SHP77 treated with DMSO at 0.1 percent for 48 hours (cell line): ENCODE measurements at regions not wholly inside any gene's neighbourhood (a gene's known extent, or its start where the extent isn't known, plus 50 kb on each side); places are given as distances from the start of the nearest gene placed in this dataset.

Source experiments
- DNase-seq: peaks from one replicate; lab custom pipeline; 2025; lab: John Stamatoyannopoulos, UW

GRCh38 chr2:22991844-22992243, 393.1 kb upstream of the KLHL29 start:
- DNase-seq, result no peak

- no peak for DNase-seq
These were observed 392.5 kb upstream of the KLHL29 start for GRCh38 chr2:22992441-22992840.

GRCh38 chr2:22993250-22993649, 391.7 kb upstream of the KLHL29 start:
- DNase-seq, result no peak

GRCh38 chr2:22995576-22995975, 389.4 kb upstream of the KLHL29 start:
- DNase-seq, result no peak

- DNase-seq, result no peak
These were observed 388.1 kb upstream of the KLHL29 start for GRCh38 chr2:22996911-22997310.

GRCh38 chr2:22998359-22998758, 386.6 kb upstream of the KLHL29 start:
- no peak for DNase-seq

GRCh38 chr2:22999951-23000350, 385.0 kb upstream of the KLHL29 start:
- no peak for DNase-seq

GRCh38 chr2:23002234-23002633, 382.7 kb upstream of the KLHL29 start:
- no peak for DNase-seq

GRCh38 chr2:23005469-23005868, 379.5 kb upstream of the KLHL29 start:
- no peak for DNase-seq

GRCh38 chr2:23007631-23008235, 377.2 kb upstream of the KLHL29 start:
- no peak for DNase-seq

GRCh38 chr2:23008440-23008839, 376.5 kb upstream of the KLHL29 start:
- no peak for DNase-seq

GRCh38 chr2:23008951-23009350, 376.0 kb upstream of the KLHL29 start:
- DNase-seq, result no peak

- DNase-seq, result no peak
These were observed 375.3 kb upstream of the KLHL29 start for GRCh38 chr2:23009545-23010149.

GRCh38 chr2:23012499-23012898, 372.5 kb upstream of the KLHL29 start:
- DNase-seq, result no peak

- DNase-seq, result no peak
These were observed 369.3 kb upstream of the KLHL29 start for GRCh38 chr2:23015651-23016200.

GRCh38 chr2:23019476-23019875, 365.5 kb upstream of the KLHL29 start:
- no peak for DNase-seq

- DNase-seq, result no peak
These were observed 364.3 kb upstream of the KLHL29 start for GRCh38 chr2:23020659-23021058.

GRCh38 chr2:23021311-23022120, 363.5 kb upstream of the KLHL29 start:
- no peak for DNase-seq

- no peak for DNase-seq
These were observed 361.3 kb upstream of the KLHL29 start for GRCh38 chr2:23023722-23024121.

GRCh38 chr2:23026671-23027070, 358.3 kb upstream of the KLHL29 start:
- DNase-seq, result no peak

- no peak for DNase-seq
These were observed 357.6 kb upstream of the KLHL29 start for GRCh38 chr2:23027396-23027795.

- no peak for DNase-seq
These were observed 356.9 kb upstream of the KLHL29 start for GRCh38 chr2:23028106-23028505.

- no peak for DNase-seq
These were observed 355.9 kb upstream of the KLHL29 start for GRCh38 chr2:23029111-23029510.
